Lung (tissue), 11 donors: ENCODE measurements at regions not wholly inside any gene's neighbourhood (a gene's known extent, or its start where the extent isn't known, plus 50 kb on each side); places are given as distances from the start of the nearest gene placed in this dataset.

Experiments used
- ATAC-seq: fragments of 200-7000 bp; cut with Tn5 transposase; one replicate; pipeline ENCODE4 v1.9.1; 2020; ENCODE audit warnings: moderate number of reproducible peaks; ENCODE audit not compliant: insufficient read depth, low FRiP score
- DNase-seq, 3 donors: peaks; one replicate each; pipeline ENCODE4 v3.0.0-alpha.2; 2013 to 2017
- H3K27ac ChIP-seq, 2 donors: one replicate each; pipeline ENCODE4 v1.5.1; 2013; ENCODE audit warnings: mild to moderate bottlenecking in 2 of 2, moderate library complexity in 2 of 2, control low read depth in 1 of 2, inconsistent platforms in 1 of 2, low read depth in 1 of 2, low read length in 1 of 2
- H3K27me3 ChIP-seq, 3 donors: one replicate each; pipeline ENCODE4 v1.5.1; 2013; ENCODE audit warnings: low read length in 2 of 3; ENCODE audit not compliant: control insufficient read depth in 3 of 3, insufficient read depth in 3 of 3
- H3K36me3 ChIP-seq, 4 donors: one replicate each; pipeline ENCODE4 v1.5.1; 2013; ENCODE audit warnings: low read length in 4 of 4, mild to moderate bottlenecking in 1 of 4, moderate library complexity in 1 of 4; ENCODE audit not compliant: control insufficient read depth in 4 of 4, insufficient read depth in 4 of 4
- H3K4me1 ChIP-seq, 5 donors: one replicate each; pipeline ENCODE4 v1.5.1; 2013; ENCODE audit warnings: low read length in 5 of 5, mild to moderate bottlenecking in 2 of 5, moderate library complexity in 1 of 5; ENCODE audit not compliant: control insufficient read depth in 5 of 5, insufficient read depth in 5 of 5
- H3K4me3 ChIP-seq: one replicate; pipeline ENCODE4 v1.5.1; 2013; ENCODE audit warnings: mild to moderate bottlenecking, control low read depth, moderate library complexity
- H3K9ac ChIP-seq, 2 donors: one replicate each; pipeline ENCODE4 v1.5.1; 2013; ENCODE audit warnings: low read length in 2 of 2, control low read depth in 1 of 2; ENCODE audit not compliant: insufficient read depth in 1 of 2
- H3K9me3 ChIP-seq, 4 donors: one replicate each; pipeline ENCODE4 v1.5.1; 2013; ENCODE audit warnings: low read length in 3 of 4, mild to moderate bottlenecking in 1 of 4, moderate library complexity in 1 of 4; ENCODE audit not compliant: control insufficient read depth in 4 of 4, insufficient read depth in 3 of 4
- CTCF ChIP-seq: IDR thresholded peaks from 2 replicates; pipeline ENCODE4 v1.5.1; 2012; ENCODE audit warnings: mild to moderate bottlenecking; ENCODE audit errors: control extremely low read depth, extremely low read depth
- WGBS, 2 donors: extraction: QIAGEN DNeasy Blood & Tissue Kit; methylation state at CpG; one replicate each; pipeline ENCODE4 v1.1.7; 2013; 5-methylcytosine and 5-hydroxymethylcytosine counted together
- donor health status: control.
- donor health status: control.
- donor health status: Bipolar disorder and iron deficiency.
- donor health status: healthy.
- donor health status: DM: yes; HTN: yes; CAD: no.

GRCh38 chr5:31106278-31106677 is 87.2 kb upstream of the CDH6 start:
- Histone ChIP-seq H3K27ac (no peak overlapping the region), H3K27me3 (no peaks in the 10 kb centered on the region), H3K4me1 (peaks cover 0 to 20% (median 0%) of the 10 kb centered on the region in 5 donors), H3K9me3 (no peaks in the 10 kb centered on the region), H3K9ac (no peak overlapping the region), H3K36me3 (no peaks in the 10 kb centered on the region), H3K4me3 (no peak overlapping the region)
- no peak for ATAC-seq
- TF ChIP-seq CTCF: no peak
- no peak for DNase-seq
- 66 to 81% methylated on average over 2 of the region's 2 CpGs for WGBS, 2 donors

GRCh38 chr5:31104775-31105174 is 88.7 kb upstream of the CDH6 start:
- 79 to 89% methylated on average over 4 of the region's 4 CpGs for WGBS, 2 donors
- H3K4me3 ChIP-seq: no peak overlapping the region
- H3K9ac ChIP-seq: no peak overlapping the region
- ATAC-seq (no peak), DNase-seq (no peak)
- peaks cover 0 to 1% (median 0%) of the 10 kb centered on the region in 4 donors for H3K9me3 ChIP-seq
- H3K27ac ChIP-seq: no peak overlapping the region
- no peak for TF ChIP-seq CTCF
- H3K27me3 ChIP-seq: no peaks in the 10 kb centered on the region
- H3K36me3 ChIP-seq: no peaks in the 10 kb centered on the region
- H3K4me1 ChIP-seq: peaks cover 0 to 20% (median 0%) of the 10 kb centered on the region in 5 donors

GRCh38 chr5:31100781-31101310 is 92.6 kb upstream of the CDH6 start:
- Histone ChIP-seq H3K4me1 (peaks cover 0 to 4% (median 0%) of the 10 kb centered on the region in 5 donors), H3K27ac (no peak overlapping the region), H3K27me3 (no peaks in the 10 kb centered on the region), H3K9me3 (peaks cover 0 to 1% (median 0%) of the 10 kb centered on the region in 4 donors), H3K4me3 (no peak overlapping the region), H3K9ac (no peak overlapping the region), H3K36me3 (no peaks in the 10 kb centered on the region)
- ATAC-seq (no peak), DNase-seq (no peak)
- WGBS, 2 donors: 76 to 81% methylated on average over 5 of the region's 5 CpGs
- no peak for TF ChIP-seq CTCF

- DNase-seq (no peak), ATAC-seq (no peak)
- H3K36me3 ChIP-seq: no peaks in the 10 kb centered on the region
- no peak for TF ChIP-seq CTCF
- no peak overlapping the region for H3K9ac ChIP-seq
- peaks cover 0 to 1% (median 0%) of the 10 kb centered on the region in 4 donors for H3K9me3 ChIP-seq
- H3K4me1 ChIP-seq: peaks cover 0 to 4% (median 0%) of the 10 kb centered on the region in 5 donors
- H3K27ac ChIP-seq: no peak overlapping the region
- H3K27me3 ChIP-seq: no peaks in the 10 kb centered on the region
- H3K4me3 ChIP-seq: no peak overlapping the region
- 78 to 80% methylated on average over 6 of the region's 6 CpGs for WGBS, 2 donors
Measured at GRCh38 chr5:31100047-31100575, 93.4 kb upstream of the CDH6 start.
